LNCaP clone FGC (cell line): ENCODE measurements at regions not wholly inside any gene's neighbourhood (a gene's known extent, or its start where the extent isn't known, plus 50 kb on each side); places are given as distances from the start of the nearest gene placed in this dataset.

ENCODE experiments used
- DNase-seq: peaks from one replicate; pipeline ENCODE4 v3.0.0-alpha.2; 2011; ENCODE audit warnings: low read depth
- H3K4me3 ChIP-seq: 2 replicates; pipeline ENCODE4 v1.5.1; 2011; ENCODE audit warnings: mild to moderate bottlenecking, low read depth, low read length, control low read depth
- CTCF ChIP-seq: IDR thresholded peaks from 2 replicates; pipeline ENCODE4 v1.5.1; 2012; ENCODE audit warnings: mild to moderate bottlenecking; ENCODE audit not compliant: control insufficient read depth, insufficient read depth; ENCODE audit errors: extremely low read depth

- no peak for TF ChIP-seq CTCF
Measured at GRCh38 chr3:44030687-44031305, 210.9 kb upstream of the TOPAZ1 start.

DNA sequence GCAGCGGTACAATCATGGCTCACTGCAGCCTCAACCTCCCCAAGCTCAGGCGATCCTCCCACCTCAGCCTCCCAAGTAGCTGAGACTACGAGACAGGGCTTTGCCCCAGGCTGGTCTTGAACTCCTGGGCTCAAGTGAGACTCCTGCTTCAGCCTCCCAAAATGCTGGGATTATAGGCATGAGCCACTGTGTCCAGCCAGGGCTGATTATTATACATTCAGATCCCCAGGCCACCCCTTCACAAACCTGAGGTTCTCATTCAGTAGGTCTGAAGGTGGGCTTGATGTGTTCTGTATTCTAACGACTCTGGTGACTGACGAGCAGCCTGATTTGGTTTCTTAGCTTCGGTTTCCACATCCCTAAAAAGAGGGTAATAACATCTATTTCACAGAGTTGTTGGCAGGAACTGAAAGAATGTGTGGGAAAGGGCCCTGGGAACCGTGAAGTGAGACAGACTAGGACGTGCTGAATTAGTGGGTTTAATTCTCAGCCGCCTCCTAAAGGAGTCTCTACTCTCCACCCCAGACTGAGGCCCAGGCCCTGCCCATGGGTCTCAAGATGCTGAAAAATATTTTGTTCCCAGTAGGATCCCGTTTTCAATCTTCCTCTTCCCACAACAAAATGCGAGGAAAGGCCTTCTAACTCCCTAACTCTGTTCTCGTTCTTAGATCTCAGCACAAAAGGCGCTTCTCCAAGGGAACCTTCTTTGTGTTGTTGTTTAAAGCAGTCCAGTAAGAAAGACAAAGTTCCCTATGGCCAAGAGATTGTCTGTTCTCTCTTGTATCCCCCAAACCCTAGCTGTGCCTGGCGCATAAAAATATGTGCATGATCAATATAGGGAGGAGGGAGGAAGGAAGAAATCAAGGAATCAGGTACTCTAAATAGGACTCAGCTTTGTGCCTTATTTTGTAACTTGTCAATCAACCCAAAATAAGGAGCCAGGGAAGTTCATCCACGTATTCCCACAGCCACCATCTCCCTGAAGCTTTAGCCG, 210.0 kb upstream of the TOPAZ1 start:
- no peak for TF ChIP-seq CTCF
- H3K4me3 ChIP-seq = no peak overlapping the region
- no peak for DNase-seq

More at GRCh38 chr3:44030687-44031305, 210.9 kb upstream of the TOPAZ1 start:
- DNase-seq = no peak
- no peak overlapping the region for H3K4me3 ChIP-seq

GRCh38 chr3:44032487-44032886, 209.2 kb upstream of the TOPAZ1 start:
- no peak overlapping the region for H3K4me3 ChIP-seq
- TF ChIP-seq CTCF = no peak
- DNase-seq = no peak

- no peak for DNase-seq
- no peak for TF ChIP-seq CTCF
- no peak overlapping the region for H3K4me3 ChIP-seq
Measured at GRCh38 chr3:44033123-44033522, 208.6 kb upstream of the TOPAZ1 start.

- DNase-seq = no peak
- TF ChIP-seq CTCF = no peak
- H3K4me3 ChIP-seq = no peak overlapping the region
Measured at GRCh38 chr3:44036850-44037249, 204.8 kb upstream of the TOPAZ1 start.

DNA sequence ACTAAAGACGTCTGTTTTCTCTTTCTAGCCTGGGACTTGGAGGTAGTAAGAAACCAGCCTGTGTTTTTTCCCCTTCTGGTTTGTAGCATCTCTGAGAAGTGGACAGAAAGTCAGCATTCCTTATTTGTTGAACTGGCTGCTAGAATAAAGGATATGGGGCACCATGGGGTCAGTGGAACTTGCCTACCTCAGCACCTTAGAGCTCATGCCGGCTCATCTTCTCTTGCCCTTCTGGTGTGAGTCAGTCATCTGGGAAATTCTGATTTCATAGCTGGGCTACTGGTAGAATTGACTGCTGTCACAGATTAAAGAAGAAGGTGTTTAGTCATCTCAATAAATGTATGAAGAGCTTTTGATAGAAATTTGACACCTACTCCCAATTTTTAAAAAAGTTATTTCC, 202.7 kb upstream of the TOPAZ1 start:
- no peak for DNase-seq
- TF ChIP-seq CTCF = no peak
- H3K4me3 ChIP-seq = no peak overlapping the region
